ENCODE measurements at regions not wholly inside any gene's neighbourhood (a gene's known extent, or its start where the extent isn't known, plus 50 kb on each side); places are given as distances from the start of the nearest gene placed in this dataset.

DNA sequence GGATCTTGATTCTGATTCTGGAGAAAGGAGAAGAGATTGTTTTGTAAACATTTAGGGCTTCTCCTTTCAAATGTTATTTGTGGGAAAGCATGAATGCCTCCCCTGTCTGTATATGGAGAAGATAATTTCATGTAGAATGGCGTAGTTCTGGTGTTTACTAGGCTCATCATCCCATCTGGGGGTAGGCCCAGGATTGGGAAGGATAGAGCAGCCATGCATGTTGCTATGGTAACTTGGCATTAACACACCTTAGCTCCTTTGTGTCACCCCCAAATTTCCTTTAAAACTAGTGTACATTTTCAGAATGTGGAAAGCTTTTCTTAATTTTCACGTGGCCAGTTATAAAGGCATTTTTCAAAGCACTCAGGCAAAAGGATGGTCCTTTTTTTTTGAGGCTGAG, 57.5 kb upstream of the EED start:
- H3K4me3 ChIP-seq (ENCODE audit: low read length): no peak overlapping the region
- WGBS (ENCODE audit: insufficient coverage): 100% methylated on average over 2 of the region's 2 CpGs
- no peaks in the 10 kb centered on the region for H3K9me3 ChIP-seq (ENCODE audit: control insufficient read depth, insufficient read depth, low read length)
- no peaks in the 10 kb centered on the region for H3K27me3 ChIP-seq (ENCODE audit: control insufficient read depth, insufficient read depth, low read length)
- H3K4me1 ChIP-seq (ENCODE audit: control insufficient read depth, insufficient read depth, low read length): peaks cover 10% of the 10 kb centered on the region
- no peaks in the 10 kb centered on the region for H3K36me3 ChIP-seq (ENCODE audit: control insufficient read depth, insufficient read depth, low read length)
- no peak for DNase-seq
- H3K27me3 Mint-ChIP-seq (ENCODE audit: low read depth in 2 of 2): no peaks in the 10 kb centered on the region
- no peak for ATAC-seq
- intact Hi-C loops (cut with micrococcal nuclease): no loop called here
- H3K4me1 Mint-ChIP-seq: no peaks in the 10 kb centered on the region
- H3K9me3 Mint-ChIP-seq: no peaks in the 10 kb centered on the region
- no peak overlapping the region for H3K4me3 Mint-ChIP-seq
- no peaks in the 10 kb centered on the region for H3K36me3 Mint-ChIP-seq
- no peak overlapping the region for H3K27ac Mint-ChIP-seq
- no peak overlapping the region for H3K27ac ChIP-seq (ENCODE audit: low read length)
- TF ChIP-seq, protein P1, sequence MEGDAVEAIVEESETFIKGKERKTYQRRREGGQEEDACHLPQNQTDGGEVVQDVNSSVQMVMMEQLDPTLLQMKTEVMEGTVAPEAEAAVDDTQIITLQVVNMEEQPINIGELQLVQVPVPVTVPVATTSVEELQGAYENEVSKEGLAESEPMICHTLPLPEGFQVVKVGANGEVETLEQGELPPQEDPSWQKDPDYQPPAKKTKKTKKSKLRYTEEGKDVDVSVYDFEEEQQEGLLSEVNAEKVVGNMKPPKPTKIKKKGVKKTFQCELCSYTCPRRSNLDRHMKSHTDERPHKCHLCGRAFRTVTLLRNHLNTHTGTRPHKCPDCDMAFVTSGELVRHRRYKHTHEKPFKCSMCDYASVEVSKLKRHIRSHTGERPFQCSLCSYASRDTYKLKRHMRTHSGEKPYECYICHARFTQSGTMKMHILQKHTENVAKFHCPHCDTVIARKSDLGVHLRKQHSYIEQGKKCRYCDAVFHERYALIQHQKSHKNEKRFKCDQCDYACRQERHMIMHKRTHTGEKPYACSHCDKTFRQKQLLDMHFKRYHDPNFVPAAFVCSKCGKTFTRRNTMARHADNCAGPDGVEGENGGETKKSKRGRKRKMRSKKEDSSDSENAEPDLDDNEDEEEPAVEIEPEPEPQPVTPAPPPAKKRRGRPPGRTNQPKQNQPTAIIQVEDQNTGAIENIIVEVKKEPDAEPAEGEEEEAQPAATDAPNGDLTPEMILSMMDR (IDR thresholded peaks at IDR 0.05): no peak

GRCh38 chr11:86186386-86186785, 58.2 kb upstream of the EED start:
- Histone ChIP-seq H3K36me3 (ENCODE audit: control insufficient read depth, insufficient read depth, low read length) (no peaks in the 10 kb centered on the region), H3K4me1 (ENCODE audit: control insufficient read depth, insufficient read depth, low read length) (peaks cover 10% of the 10 kb centered on the region), H3K27ac (ENCODE audit: low read length) (no peak overlapping the region), H3K4me3 (ENCODE audit: low read length) (no peak overlapping the region), H3K9me3 (ENCODE audit: control insufficient read depth, insufficient read depth, low read length) (no peaks in the 10 kb centered on the region), H3K27me3 (ENCODE audit: control insufficient read depth, insufficient read depth, low read length) (no peaks in the 10 kb centered on the region)
- Mint-ChIP-seq H3K36me3 (no peaks in the 10 kb centered on the region), H3K9me3 (no peaks in the 10 kb centered on the region), H3K4me1 (no peaks in the 10 kb centered on the region), H3K27ac (no peak overlapping the region), H3K4me3 (no peak overlapping the region), H3K27me3 (ENCODE audit: low read depth in 2 of 2) (no peaks in the 10 kb centered on the region)
- intact Hi-C loops (cut with micrococcal nuclease): no loop called here
- DNase-seq (no peak), ATAC-seq (no peak)
- WGBS (ENCODE audit: insufficient coverage): 91% methylated on average over 4 of the region's 4 CpGs
- TF ChIP-seq, protein P1 (IDR thresholded peaks at IDR 0.05): no peak

DNA sequence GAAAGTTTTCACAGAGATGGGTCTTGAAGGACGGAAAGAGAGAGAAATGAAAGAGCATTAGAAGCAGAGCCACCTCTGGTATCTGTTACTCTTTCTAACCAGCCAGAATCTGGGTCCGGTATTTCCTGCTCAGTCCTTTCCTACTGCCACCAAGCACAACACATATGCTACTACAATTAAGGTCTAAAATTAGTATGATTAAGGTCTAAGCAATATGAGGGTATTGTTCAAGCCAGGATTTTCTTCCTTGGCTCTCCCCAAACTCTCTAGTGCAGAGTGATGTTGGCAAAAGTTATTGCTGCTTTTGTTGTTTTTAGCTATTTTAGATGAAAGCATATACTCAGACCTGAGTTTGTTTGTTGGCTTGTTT, 59.2 kb upstream of the EED start:
- 100% methylated on average over 1 of the region's 2 CpGs for whole genome bisulfite sequencing (ENCODE audit: insufficient coverage)
- no peak overlapping the region for H3K27ac Mint-ChIP-seq
- no peaks in the 10 kb centered on the region for H3K36me3 Mint-ChIP-seq
- Histone ChIP-seq H3K27ac (ENCODE audit: low read length) (no peak overlapping the region), H3K9me3 (ENCODE audit: control insufficient read depth, insufficient read depth, low read length) (no peaks in the 10 kb centered on the region), H3K36me3 (ENCODE audit: control insufficient read depth, insufficient read depth, low read length) (no peaks in the 10 kb centered on the region), H3K4me1 (ENCODE audit: control insufficient read depth, insufficient read depth, low read length) (peaks cover 10% of the 10 kb centered on the region), H3K4me3 (ENCODE audit: low read length) (no peak overlapping the region), H3K27me3 (ENCODE audit: control insufficient read depth, insufficient read depth, low read length) (no peaks in the 10 kb centered on the region)
- TF ChIP-seq, protein P1 (IDR thresholded peaks at IDR 0.05): no peak
- H3K27me3 Mint-ChIP-seq (ENCODE audit: low read depth in 2 of 2): no peaks in the 10 kb centered on the region
- no peak overlapping the region for H3K4me3 Mint-ChIP-seq
- H3K4me1 Mint-ChIP-seq: no peaks in the 10 kb centered on the region
- H3K9me3 Mint-ChIP-seq: no peaks in the 10 kb centered on the region
- DNase-seq (no peak), ATAC-seq (no peak)
- intact Hi-C loops (cut with micrococcal nuclease): no loop called here

DNA sequence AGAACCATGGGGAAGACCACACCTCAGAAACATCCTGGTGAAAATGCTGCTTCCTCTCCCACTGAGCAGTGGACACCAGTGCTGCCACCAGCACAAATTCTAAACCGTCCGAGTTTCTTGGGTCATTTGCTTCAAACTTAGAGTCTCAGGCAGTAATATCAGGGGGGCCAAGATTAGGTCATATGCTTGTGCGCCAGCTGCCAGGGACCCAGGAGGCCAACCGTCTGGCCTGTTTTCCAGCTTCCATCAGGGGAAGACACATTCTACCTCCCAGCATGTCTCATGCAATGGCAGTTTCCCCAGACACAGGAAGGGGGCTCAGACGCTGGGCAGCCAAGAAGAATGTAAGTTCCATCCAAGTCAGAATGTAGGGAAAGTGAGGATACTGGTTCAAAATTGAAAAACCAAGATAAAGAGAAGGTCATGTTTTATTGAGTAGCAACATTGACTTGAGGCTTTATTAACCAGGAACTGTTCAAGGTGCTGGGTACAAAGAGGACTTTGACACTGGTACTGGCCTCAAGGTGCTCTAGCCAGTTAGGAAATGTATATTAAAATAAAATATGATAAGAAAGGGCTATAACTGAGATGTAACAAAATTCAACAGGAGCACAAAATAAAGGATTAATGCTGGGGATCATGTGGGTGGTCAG, 59.7 kb upstream of the EED start:
- ATAC-seq (no peak), DNase-seq (no peak)
- TF ChIP-seq, protein P1 (IDR thresholded peaks at IDR 0.05): no peak
- no peak overlapping the region for H3K27ac Mint-ChIP-seq
- Histone ChIP-seq H3K27ac (ENCODE audit: low read length) (no peak overlapping the region), H3K27me3 (ENCODE audit: control insufficient read depth, insufficient read depth, low read length) (no peaks in the 10 kb centered on the region), H3K9me3 (ENCODE audit: control insufficient read depth, insufficient read depth, low read length) (no peaks in the 10 kb centered on the region), H3K4me3 (ENCODE audit: low read length) (no peak overlapping the region), H3K36me3 (ENCODE audit: control insufficient read depth, insufficient read depth, low read length) (no peaks in the 10 kb centered on the region), H3K4me1 (ENCODE audit: control insufficient read depth, insufficient read depth, low read length) (peaks cover 10% of the 10 kb centered on the region)
- H3K9me3 Mint-ChIP-seq: no peaks in the 10 kb centered on the region
- no peaks in the 10 kb centered on the region for H3K27me3 Mint-ChIP-seq (ENCODE audit: low read depth in 2 of 2)
- H3K4me3 Mint-ChIP-seq: no peak overlapping the region
- intact Hi-C loops (cut with micrococcal nuclease): no loop called here
- WGBS (ENCODE audit: insufficient coverage): 94% methylated on average over 5 of the region's 5 CpGs
- no peaks in the 10 kb centered on the region for H3K4me1 Mint-ChIP-seq
- no peaks in the 10 kb centered on the region for H3K36me3 Mint-ChIP-seq

Data from natural killer cell (primary cell).